Amygdala (tissue), 56 donors: ENCODE measurements at regions not wholly inside any gene's neighbourhood (a gene's known extent, or its start where the extent isn't known, plus 50 kb on each side); places are given as distances from the start of the nearest gene placed in this dataset.
A peak's percentile ranks its signal among the peaks of the same experiment; 100 is the strongest.

ENCODE experiments used
- DNase-seq, 56 donors: peaks; one replicate each; lab custom pipeline; 2025; lab: John Stamatoyannopoulos, UW

GRCh38 chr13:22256111-22256639, 585.3 kb downstream of the FGF9 start:
- no peak for DNase-seq

DNA sequence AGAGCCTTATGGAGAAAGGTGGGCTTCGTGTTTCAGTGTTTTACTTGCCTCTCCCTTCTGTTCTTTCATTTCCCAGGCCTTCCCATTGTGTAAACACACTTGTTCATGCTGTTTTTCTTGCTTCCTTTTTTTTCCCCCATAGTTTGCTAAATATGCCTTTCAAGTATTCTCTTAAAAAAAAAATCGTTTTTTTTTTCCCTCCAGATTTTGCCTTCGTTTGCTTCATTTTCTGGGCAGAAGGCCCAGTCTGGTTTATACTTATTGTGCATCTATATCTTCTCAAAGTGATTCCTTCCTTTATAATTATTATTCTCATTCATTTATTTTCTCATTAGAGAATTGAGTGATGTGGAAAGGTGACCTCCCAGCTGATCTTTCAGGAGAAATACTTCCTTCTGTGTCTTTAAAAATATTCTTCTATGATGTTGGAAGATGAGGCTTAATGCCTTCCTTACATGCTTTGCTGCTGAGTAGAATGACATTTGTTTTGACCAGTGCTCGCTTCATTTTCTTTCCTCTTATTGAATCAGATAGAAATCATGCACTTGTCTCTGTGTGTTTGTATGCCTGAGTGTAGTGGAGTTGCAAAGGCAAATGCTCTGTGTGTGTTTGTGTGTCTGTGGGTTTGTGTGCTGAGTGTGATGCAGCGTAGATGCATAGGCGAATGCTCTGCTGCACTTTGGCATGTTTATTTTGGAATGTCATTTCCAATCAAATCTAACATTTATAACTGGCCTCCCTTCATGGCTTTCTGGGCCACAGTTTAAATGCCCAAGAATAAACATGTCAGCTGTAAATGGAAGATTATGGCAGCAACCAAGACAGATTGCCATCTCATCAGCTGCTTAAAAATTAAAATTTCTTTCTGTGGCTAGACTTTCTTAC, 591.4 kb downstream of the FGF9 start:
- no peak for DNase-seq

DNA sequence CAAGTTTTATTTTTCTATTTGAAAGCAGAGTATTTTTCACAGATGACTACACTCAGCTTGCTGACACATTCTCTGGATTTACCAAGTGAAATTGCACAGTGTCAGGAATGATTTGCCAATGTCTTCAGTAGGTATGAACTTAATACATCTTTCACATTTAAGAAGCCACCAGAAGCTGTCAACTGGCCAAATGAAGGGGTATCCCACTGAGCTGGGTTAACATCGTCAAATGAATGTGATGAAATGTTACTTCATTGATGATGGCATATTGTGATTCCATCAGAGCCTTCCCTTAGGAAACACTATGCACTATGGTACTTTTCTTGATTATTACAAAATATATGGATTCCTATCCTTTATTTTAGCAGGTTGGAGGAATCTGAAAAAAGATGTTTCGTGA, 592.3 kb downstream of the FGF9 start:
- DNase-seq, result no peak

- no peak for DNase-seq
These were observed 594.7 kb downstream of the FGF9 start for GRCh38 chr13:22265563-22265962.

GRCh38 chr13:22270881-22271280, 600.0 kb downstream of the FGF9 start:
- no peak for DNase-seq

DNA sequence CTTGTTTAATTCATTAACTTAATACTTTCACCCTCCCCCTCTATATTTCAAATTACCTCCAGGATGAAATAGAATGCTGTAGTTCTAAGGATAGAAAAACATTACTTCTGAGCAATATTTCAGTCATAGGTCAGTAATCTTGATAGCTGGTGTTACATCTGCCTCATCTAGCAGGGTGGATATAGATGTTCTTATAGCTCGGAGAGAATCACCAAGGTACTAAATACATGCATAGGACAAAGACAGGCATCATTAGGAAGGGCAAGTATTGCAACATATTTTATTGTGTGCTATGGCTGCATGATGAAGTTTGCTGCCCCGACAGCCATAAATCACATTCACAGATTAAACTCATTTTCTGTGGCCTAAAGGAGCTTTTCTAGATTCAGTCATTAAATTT, 601.0 kb downstream of the FGF9 start:
- no peak for DNase-seq

DNA sequence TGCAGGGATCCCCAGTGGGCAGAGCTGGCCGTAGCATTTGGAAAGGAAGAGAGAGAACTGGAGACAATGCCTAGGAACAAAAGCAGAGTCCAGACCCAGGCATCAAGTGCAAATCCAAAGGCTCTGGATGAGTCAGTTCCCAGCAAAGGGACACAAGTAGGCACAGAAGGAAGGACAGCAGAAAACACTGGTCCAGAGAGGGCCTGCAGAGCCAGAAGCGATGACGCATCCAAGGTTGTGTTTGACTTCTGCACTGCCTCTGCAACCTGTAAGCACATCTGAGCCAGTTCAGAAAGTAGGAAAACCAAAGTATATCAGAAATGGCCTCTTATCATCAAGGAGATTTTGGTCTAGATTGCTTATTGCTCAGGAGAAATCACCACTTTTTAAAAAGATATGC, 604.5 kb downstream of the FGF9 start:
- DNase-seq, result no peak

DNA sequence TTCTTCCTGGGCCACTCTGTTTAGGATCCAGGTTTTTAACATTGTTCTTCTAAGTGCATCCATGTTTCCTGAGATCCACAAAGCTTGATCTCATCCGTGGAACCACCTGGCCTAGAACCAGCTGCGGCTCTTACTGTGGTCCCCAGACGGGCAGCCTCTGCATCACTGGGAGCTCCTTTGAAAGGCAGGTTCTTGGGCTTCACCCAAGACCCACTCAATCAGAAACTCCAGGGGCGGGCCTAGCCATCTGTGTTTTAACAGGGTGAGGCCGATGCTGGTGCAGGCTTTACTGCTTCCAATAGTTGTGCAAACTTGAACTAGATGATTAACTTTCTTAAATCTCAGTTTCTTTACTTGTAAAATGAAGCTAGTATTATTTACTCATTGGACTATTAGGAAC, 605.7 kb downstream of the FGF9 start:
- DNase-seq, result no peak

DNA sequence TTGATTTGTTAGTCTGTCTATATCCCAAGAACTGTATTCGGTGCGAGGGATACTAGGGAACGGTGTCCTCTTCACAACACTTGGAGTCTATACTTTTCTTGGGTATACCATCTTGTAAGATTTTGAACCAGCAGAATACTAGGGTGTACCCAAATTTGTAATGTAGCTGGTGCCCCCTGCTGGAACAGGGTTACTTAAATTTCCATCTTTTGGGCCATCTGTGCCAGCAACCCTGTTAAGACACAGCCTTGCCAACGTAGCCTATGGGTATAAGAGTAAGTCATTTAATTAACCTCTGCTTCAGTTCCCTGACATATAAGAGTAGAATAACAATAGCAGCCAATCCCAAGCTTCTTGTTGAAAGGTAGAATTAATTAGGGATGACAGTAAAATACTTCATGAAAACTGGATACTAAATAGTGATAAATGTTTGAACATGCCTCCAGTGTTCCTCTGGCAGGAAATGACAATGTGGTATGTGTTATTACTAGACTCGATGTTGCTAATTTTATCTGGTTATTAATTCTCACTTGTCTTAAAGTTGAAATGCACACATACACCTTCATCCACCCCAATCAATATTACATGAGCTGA, 607.6 kb downstream of the FGF9 start:
- peak in 8 of 56 donors; percentile 0 to 48 (median 8) for DNase-seq

- DNase-seq, result no peak
These were observed 615.0 kb downstream of the FGF9 start for GRCh38 chr13:22285867-22286266.

- DNase-seq, result no peak
These were observed 615.5 kb downstream of the FGF9 start for GRCh38 chr13:22286338-22286737.

- no peak for DNase-seq
These were observed 616.6 kb downstream of the FGF9 start for GRCh38 chr13:22287343-22287920.

- DNase-seq, result no peak
These were observed 617.6 kb downstream of the FGF9 start for GRCh38 chr13:22288496-22288895.

- no peak for DNase-seq
These were observed 618.8 kb downstream of the FGF9 start for GRCh38 chr13:22289711-22290110.

- no peak for DNase-seq
These were observed 627.7 kb downstream of the FGF9 start for GRCh38 chr13:22298530-22298929.

GRCh38 chr13:22311734-22312404, 641.0 kb downstream of the FGF9 start:
- DNase-seq, result no peak

DNA sequence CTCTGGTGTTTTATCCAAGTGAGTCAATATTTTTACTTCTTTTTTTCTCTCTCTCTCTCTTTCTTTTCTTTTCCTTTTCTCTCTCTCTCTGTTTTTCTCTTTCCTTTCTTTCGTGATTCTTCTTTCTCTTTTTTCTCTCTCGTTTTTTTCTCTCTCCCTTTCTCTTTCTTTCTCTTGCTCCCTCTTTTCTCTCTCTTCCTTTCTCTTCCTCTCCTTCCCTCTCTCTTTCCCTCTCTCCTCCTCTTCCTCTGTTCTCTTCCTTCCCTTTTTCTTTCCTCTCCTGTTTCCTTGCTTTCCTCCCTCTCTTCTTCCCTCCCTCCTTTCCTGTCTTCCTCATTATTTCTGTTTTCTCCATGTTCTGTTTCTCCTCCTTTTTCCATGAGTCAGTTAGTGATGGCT, 641.5 kb downstream of the FGF9 start:
- no peak for DNase-seq

GRCh38 chr13:22316494-22317025, 645.7 kb downstream of the FGF9 start:
- no peak for DNase-seq

DNA sequence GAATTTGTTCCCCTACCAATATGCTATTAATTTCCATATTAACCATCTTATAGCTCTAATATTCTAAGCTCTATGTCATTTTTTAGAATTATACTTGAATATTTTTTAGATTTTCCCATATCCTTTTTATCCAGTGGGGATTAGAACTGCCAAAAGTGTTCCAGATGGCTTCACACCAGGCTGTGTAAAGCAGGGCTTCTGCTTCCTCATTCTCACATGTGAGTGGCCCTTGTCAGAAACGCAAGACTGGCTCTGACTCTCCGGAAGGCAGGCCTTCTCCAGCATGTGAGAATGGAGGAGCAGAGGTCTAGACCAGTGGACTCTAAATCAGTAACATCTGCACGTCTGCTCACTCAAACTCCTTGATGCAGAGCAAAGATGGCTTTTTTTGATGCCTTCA, 650.1 kb downstream of the FGF9 start:
- no peak for DNase-seq

GRCh38 chr13:22325761-22326160, 654.9 kb downstream of the FGF9 start:
- DNase-seq, result no peak

DNA sequence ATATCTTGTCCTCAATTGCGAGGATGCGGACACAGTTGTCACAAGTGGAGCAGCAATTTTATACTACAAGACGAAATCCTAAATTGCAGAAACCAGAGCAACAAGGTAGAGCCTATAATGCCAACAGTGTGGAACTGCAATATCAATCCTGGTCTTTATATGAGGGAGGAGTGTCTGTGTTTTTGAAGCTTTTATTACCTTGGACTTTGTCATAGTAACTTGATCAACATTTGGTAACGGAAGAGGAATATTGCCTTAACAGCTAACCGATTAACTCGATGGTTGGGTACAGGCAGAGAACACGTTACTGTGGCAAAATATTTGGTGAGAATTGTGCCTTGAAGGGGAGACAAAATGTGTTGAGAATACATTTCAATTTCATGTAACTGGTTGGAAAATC, 661.5 kb downstream of the FGF9 start:
- DNase-seq, result no peak
